Caco-2 (cell line): ENCODE measurements at regions not wholly inside any gene's neighbourhood (a gene's known extent, or its start where the extent isn't known, plus 50 kb on each side); places are given as distances from the start of the nearest gene placed in this dataset.
"Not testable (repeated sequence)": the region's sequence is repeated elsewhere in the genome, so short reads cannot be mapped to it uniquely, and the experiment has no call there.

Experiments used
- BruUV-seq: library from RNA; stranded (reverse); fragments of 400-500 nt; replicated peaks from 2 replicates; lab custom pipeline; 2021; lab: Mats Ljungman, UMichigan
- CTCF ChIA-PET: fragments of 300-600 bp; sonication (Branson Sonifier 250); formaldehyde crosslinking; loops from one replicate; lab custom pipeline; 2022; ENCODE audit warnings: antibody characterized with exemption; lab: Charles Lee
- POLR2A ChIA-PET: fragments of 300-600 bp; sonication (Branson Sonifier 250); formaldehyde crosslinking; loops from one replicate; lab custom pipeline; 2022; ENCODE audit warnings: antibody characterized with exemption; lab: Charles Lee
- DNase-seq, 2 experiments: peaks; one replicate each; pipeline versions ENCODE4 v3.0.0 to v3.0.0-alpha.2; 2020 to 2022
- H3K27me3 ChIP-seq: replicated peaks from 2 replicates; pipeline ENCODE4 v1.6.0; 2011; ENCODE audit warnings: low read length; ENCODE audit not compliant: control insufficient read depth, insufficient read depth
- H3K36me3 ChIP-seq: 2 replicates; pipeline ENCODE4 v1.5.1; 2011; ENCODE audit warnings: low read length; ENCODE audit not compliant: control insufficient read depth, insufficient read depth
- H3K4me1 ChIP-seq: fragments of 250-450 bp; sonication (Bioruptor Pico); 2 replicates; pipeline ENCODE4 v1.5.1; 2020; ENCODE audit warnings: mild to moderate bottlenecking
- H3K4me3 ChIP-seq: 2 replicates; pipeline ENCODE4 v1.5.1; 2011; ENCODE audit warnings: low read depth, mild to moderate bottlenecking, control low read depth, low read length
- H3K9me3 ChIP-seq: fragments of 250-450 bp; sonication (Bioruptor Pico); 2 replicates; pipeline ENCODE4 v1.5.1; 2020; ENCODE audit warnings: mild to moderate bottlenecking, moderate library complexity
- H3K27ac Mint-ChIP-seq: one replicate; pipeline ENCODE4 v1.8.0; 2022; ENCODE audit warnings: mixed read lengths; ENCODE audit not compliant: unreplicated experiment
- H3K27me3 Mint-ChIP-seq: one replicate; pipeline ENCODE4 v1.8.0; 2022; ENCODE audit warnings: mixed read lengths; ENCODE audit not compliant: insufficient read depth, unreplicated experiment
- H3K36me3 Mint-ChIP-seq: one replicate; pipeline ENCODE4 v1.8.0; 2022; ENCODE audit warnings: mild to moderate bottlenecking, mixed read lengths; ENCODE audit not compliant: insufficient read depth, unreplicated experiment
- H3K4me1 Mint-ChIP-seq: one replicate; pipeline ENCODE4 v1.8.0; 2022; ENCODE audit warnings: low read depth, mixed read lengths; ENCODE audit not compliant: unreplicated experiment
- H3K4me3 Mint-ChIP-seq: one replicate; pipeline ENCODE4 v1.8.0; 2022; ENCODE audit warnings: mild to moderate bottlenecking, moderate library complexity, mixed read lengths; ENCODE audit not compliant: unreplicated experiment
- H3K9me3 Mint-ChIP-seq: one replicate; pipeline ENCODE4 v1.8.0; 2022; ENCODE audit warnings: mixed read lengths; ENCODE audit not compliant: unreplicated experiment
- CTCF ChIP-seq, 2 experiments: fragments of 200-600 bp in 1 of 2; IDR thresholded peaks; 1 replicate in 1 of 2; 2 replicates in 1 of 2; pipeline versions ENCODE4 v1.5.1 to v1.8.0; 2011 to 2022; ENCODE audit warnings: antibody characterized with exemption in 1 of 2, control low read depth in 1 of 2, inconsistent platforms in 1 of 2, low read depth in 1 of 2, low read length in 1 of 2, mild to moderate bottlenecking in 1 of 2, moderate library complexity in 1 of 2; ENCODE audit not compliant: insufficient read depth in 1 of 2, severe bottlenecking in 1 of 2, unreplicated experiment in 1 of 2
- intact Hi-C: fragments of 100-400 bp; cut with micrococcal nuclease; formaldehyde crosslinking; loops from one replicate; pipeline ENCODE4 v1.10.0; 2022; ENCODE audit not compliant: unreplicated experiment

- no peaks in the 10 kb centered on the region for H3K36me3 Mint-ChIP-seq
- Histone ChIP-seq H3K36me3 (no peaks in the 10 kb centered on the region), H3K9me3 (peaks cover 11% of the 10 kb centered on the region; the same call in 1 of the 2 replicates), H3K27me3 (no peaks in the 10 kb centered on the region), H3K4me3 (no peak overlapping the region), H3K4me1 (no peaks in the 10 kb centered on the region)
- no peak overlapping the region for H3K4me3 Mint-ChIP-seq
- H3K27me3 Mint-ChIP-seq: no peaks in the 10 kb centered on the region
- no peak for DNase-seq
- ChIA-PET POLR2A (no interaction called here), CTCF (no interaction called here)
- TF ChIP-seq CTCF (IDR thresholded peaks at IDR 0.05; ENCODE audit: insufficient read depth in 1 of 2, low read depth in 1 of 2, low read length in 1 of 2, severe bottlenecking in 1 of 2, unreplicated experiment in 1 of 2): no peak
- peaks cover 25% of the 10 kb centered on the region for H3K9me3 Mint-ChIP-seq
- no peaks in the 10 kb centered on the region for H3K4me1 Mint-ChIP-seq
- BruUV-seq: no TSS peak
- intact Hi-C loops: no loop called here
- H3K27ac Mint-ChIP-seq: no peak overlapping the region
Measured at GRCh38 chr9:102714184-102714583, 280.9 kb upstream of the CYLC2 start.

DNA sequence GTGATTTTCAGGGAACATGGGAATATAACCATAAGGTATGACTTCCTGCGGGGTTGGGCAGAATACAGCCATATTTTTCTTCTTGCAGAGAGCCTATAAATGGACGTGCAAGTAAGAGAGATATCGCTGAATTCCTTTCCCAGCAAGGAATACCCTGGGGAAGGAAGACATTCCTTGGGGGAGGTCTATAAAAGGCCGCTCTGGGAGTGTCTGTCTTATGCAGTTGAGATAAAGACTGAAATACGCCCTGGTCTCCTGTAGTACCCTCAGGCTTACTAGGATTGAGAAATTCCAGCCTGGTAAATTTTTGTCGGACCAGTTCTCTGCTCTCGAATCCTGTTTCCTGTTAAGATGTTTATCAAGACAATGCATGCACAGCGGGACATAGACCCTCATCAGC lies 282.2 kb upstream of the CYLC2 start:
- H3K27ac Mint-ChIP-seq, H3K4me3 ChIP-seq, H3K4me1 ChIP-seq, H3K36me3 Mint-ChIP-seq, H3K4me1 Mint-ChIP-seq, POLR2A ChIA-PET, intact Hi-C loops, CTCF ChIA-PET, H3K4me3 Mint-ChIP-seq, H3K27me3 Mint-ChIP-seq, H3K27me3 ChIP-seq, BruUV-seq, H3K36me3 ChIP-seq: not testable (repeated sequence)
- peaks cover 11% of the 10 kb centered on the region; the same call in 1 of the 2 replicates for H3K9me3 ChIP-seq
- peaks cover 25% of the 10 kb centered on the region for H3K9me3 Mint-ChIP-seq
- DNase-seq: peak in 1 of 2 experiments; percentile 10

DNA sequence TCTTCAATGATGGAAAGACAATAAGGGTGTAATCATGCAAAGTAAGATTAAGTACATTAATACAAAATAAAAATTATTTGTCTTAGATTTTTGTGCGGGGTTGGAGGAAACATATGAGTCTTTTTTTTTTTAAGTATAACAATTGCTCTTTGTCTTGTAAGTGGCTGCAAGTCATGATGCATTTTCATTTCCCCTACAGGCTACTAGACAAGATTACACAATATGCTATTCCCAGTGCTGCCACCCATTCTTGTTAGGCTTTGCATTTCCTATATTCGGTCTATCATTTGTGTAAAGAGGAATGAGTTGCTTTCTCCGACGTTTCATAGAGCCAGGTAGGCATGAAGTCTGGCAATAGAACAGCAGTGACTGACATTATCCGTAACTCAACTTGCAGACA lies 294.2 kb upstream of the CYLC2 start:
- H3K4me3 Mint-ChIP-seq: no peak overlapping the region
- Histone ChIP-seq H3K9me3 (no peaks in the 10 kb centered on the region), H3K27me3 (no peaks in the 10 kb centered on the region), H3K4me3 (no peak overlapping the region), H3K4me1 (no peaks in the 10 kb centered on the region), H3K36me3 (no peaks in the 10 kb centered on the region)
- H3K4me1 Mint-ChIP-seq: no peaks in the 10 kb centered on the region
- ChIA-PET CTCF (no interaction called here), POLR2A (no interaction called here)
- no peaks in the 10 kb centered on the region for H3K27me3 Mint-ChIP-seq
- no peaks in the 10 kb centered on the region for H3K9me3 Mint-ChIP-seq
- H3K27ac Mint-ChIP-seq: no peak overlapping the region
- no peak for DNase-seq
- no peak for TF ChIP-seq CTCF (IDR thresholded peaks at IDR 0.05; ENCODE audit: insufficient read depth in 1 of 2, low read depth in 1 of 2, low read length in 1 of 2, severe bottlenecking in 1 of 2, unreplicated experiment in 1 of 2)
- intact Hi-C loops: no loop called here
- BruUV-seq: no TSS peak
- H3K36me3 Mint-ChIP-seq: no peaks in the 10 kb centered on the region

GRCh38 chr9:102669220-102669619 lies 325.9 kb upstream of the CYLC2 start:
- Mint-ChIP-seq H3K27ac (no peak overlapping the region), H3K9me3 (no peaks in the 10 kb centered on the region), H3K27me3 (no peaks in the 10 kb centered on the region), H3K36me3 (no peaks in the 10 kb centered on the region), H3K4me3 (no peak overlapping the region), H3K4me1 (no peaks in the 10 kb centered on the region)
- no peak for TF ChIP-seq CTCF (IDR thresholded peaks at IDR 0.05; ENCODE audit: insufficient read depth in 1 of 2, low read depth in 1 of 2, low read length in 1 of 2, severe bottlenecking in 1 of 2, unreplicated experiment in 1 of 2)
- Histone ChIP-seq H3K9me3 (no peaks in the 10 kb centered on the region), H3K36me3 (no peaks in the 10 kb centered on the region), H3K4me1 (no peaks in the 10 kb centered on the region), H3K27me3 (no peaks in the 10 kb centered on the region), H3K4me3 (no peak overlapping the region)
- intact Hi-C loops: no loop called here
- ChIA-PET CTCF (no interaction called here), POLR2A (no interaction called here)
- no TSS peak for BruUV-seq
- DNase-seq: no peak
